GM12878 (cell line): ENCODE measurements at regions not wholly inside any gene's neighbourhood (a gene's known extent, or its start where the extent isn't known, plus 50 kb on each side); places are given as distances from the start of the nearest gene placed in this dataset.
A peak's percentile ranks its signal among the peaks of the same experiment; 100 is the strongest.

ENCODE experiments used
- ATAC-seq: fragments of 200-7000 bp; cut with Tn5 transposase; 3 replicates; pipeline ENCODE4 v1.9.1; 2020; ENCODE audit warnings: mild to moderate bottlenecking, moderate library complexity
- BruUV-seq: library from RNA; stranded (reverse); fragments of 400-500 nt; replicated peaks from 2 replicates; lab custom pipeline; 2021; lab: Mats Ljungman, UMichigan
- CTCF ChIA-PET: fragments of 300-600 bp; sonication (Branson Sonifier 250); formaldehyde crosslinking; extraction: SDS; loops from one replicate; lab custom pipeline; 2021; ENCODE audit warnings: inconsistent platforms; lab: Yijun Ruan, JAX
- POLR2A ChIA-PET: fragments of 350-600 bp; formaldehyde crosslinking; extraction: SDS; loops from one replicate; lab custom pipeline; 2021; ENCODE audit warnings: inconsistent platforms; lab: Charles Lee
- RAD21 ChIA-PET: fragments of 300-600 bp; sonication (Branson Sonifier 250); formaldehyde crosslinking; loops from one replicate; lab custom pipeline; 2023; ENCODE audit warnings: antibody characterized with exemption; ENCODE audit not compliant: unreplicated experiment; lab: Charles Lee
- SMC1A ChIA-PET: fragments of 300-600 bp; sonication (Branson Sonifier 250); formaldehyde crosslinking; loops from one replicate; lab custom pipeline; 2023; ENCODE audit not compliant: unreplicated experiment, uncharacterized antibody; lab: Charles Lee
- DNase-seq: peaks from one replicate; pipeline ENCODE4 v3.0.0-alpha.2; 2011; ENCODE audit warnings: low read depth, low spot score
- FAIRE-seq: peaks from 3 replicates; lab custom pipeline; 2011; peaks lifted over from hg19 to GRCh38; lab: Jason Lieb, UNC
- H2AFZ ChIP-seq: 2 replicates; pipeline ENCODE4 v1.6.0; 2011; ENCODE audit warnings: low read depth, low read length, control low read depth; ENCODE audit not compliant: control insufficient read depth
- H3K27ac ChIP-seq: 2 replicates; pipeline ENCODE4 v1.5.1; 2011; ENCODE audit warnings: control low read depth; ENCODE audit not compliant: control insufficient read depth, insufficient read depth
- H3K27me3 ChIP-seq, 2 experiments: replicated peaks in 1 of 2; 2 replicates each; pipeline versions ENCODE4 v1.6.0 to v1.6.1; 2011; ENCODE audit warnings: low read length in 1 of 2; ENCODE audit not compliant: control insufficient read depth in 2 of 2, insufficient read depth in 2 of 2
- H3K36me3 ChIP-seq, 2 experiments: 2 replicates each; pipeline ENCODE4 v1.5.1; 2011; ENCODE audit warnings: low read length in 1 of 2; ENCODE audit not compliant: control insufficient read depth in 2 of 2, insufficient read depth in 2 of 2
- H3K4me1 ChIP-seq: 2 replicates; pipeline ENCODE4 v1.6.1; 2011; ENCODE audit warnings: mild to moderate bottlenecking, low read length, moderate library complexity, mixed read lengths; ENCODE audit not compliant: control insufficient read depth, insufficient read depth
- H3K4me2 ChIP-seq: 2 replicates; pipeline ENCODE4 v1.6.0; 2011; ENCODE audit warnings: control low read depth; ENCODE audit not compliant: control insufficient read depth, insufficient read depth
- H3K4me3 ChIP-seq: fragments of 200-600 bp; sonication (generic); 2 replicates; pipeline ENCODE4 v1.5.1; 2016
- H3K79me2 ChIP-seq: 2 replicates; pipeline ENCODE4 v1.6.0; 2011; ENCODE audit warnings: low read length; ENCODE audit not compliant: control insufficient read depth, insufficient read depth
- H3K9ac ChIP-seq: 2 replicates; pipeline ENCODE4 v1.8.0; 2011; ENCODE audit warnings: low read length, control low read depth, mixed read lengths; ENCODE audit not compliant: control insufficient read depth, insufficient read depth
- H3K9me3 ChIP-seq: replicated peaks from 3 replicates; pipeline ENCODE4 v1.5.1; 2011; ENCODE audit warnings: mild to moderate bottlenecking, low read length; ENCODE audit not compliant: control insufficient read depth, insufficient read depth
- H4K20me1 ChIP-seq: 2 replicates; pipeline ENCODE4 v1.6.0; 2011; ENCODE audit not compliant: control insufficient read depth, insufficient read depth
- BHLHE40 ChIP-seq, 2 experiments: fragments of 450-650 bp in 1 of 2; IDR thresholded peaks; 2 replicates each; pipeline ENCODE4 v1.6.1; 2011 to 2017; ENCODE audit warnings: low read depth in 2 of 2, borderline replicate concordance in 1 of 2, improper control_type of control experiment in 1 of 2, low read length in 1 of 2, mild to moderate bottlenecking in 1 of 2
- CHD2 ChIP-seq: IDR thresholded peaks from 2 replicates; pipeline ENCODE4 v1.6.1; 2011; ENCODE audit warnings: low read depth, low read length, improper control_type of control experiment, borderline replicate concordance
- EED ChIP-seq: sonication (generic); IDR thresholded peaks from 2 replicates; pipeline ENCODE4 v1.6.1; 2016; ENCODE audit warnings: antibody characterized with exemption, low read depth
- ETV6 ChIP-seq, 2 experiments: fragments of 450-650 bp in 1 of 2; IDR thresholded peaks in 1 of 2; conservative IDR thresholded peaks in 1 of 2; 2 replicates each; pipeline ENCODE4 v1.6.1; 2014; ENCODE audit warnings: antibody characterized with exemption in 1 of 2, borderline replicate concordance in 1 of 2, low read depth in 1 of 2, mild to moderate bottlenecking in 1 of 2, moderate library complexity in 1 of 2
- EZH2 ChIP-seq: IDR thresholded peaks from 2 replicates; pipeline ENCODE4 v1.6.1; 2012; ENCODE audit warnings: low read depth, mild to moderate bottlenecking, control low read depth, inconsistent platforms, low read length, borderline replicate concordance; ENCODE audit not compliant: control insufficient read depth
- GABPA ChIP-seq: IDR thresholded peaks from 2 replicates; pipeline ENCODE4 v1.6.1; 2014; ENCODE audit warnings: antibody characterized with exemption, low read depth, mild to moderate bottlenecking, inconsistent platforms
- NBN ChIP-seq: fragments of 450-650 bp; IDR thresholded peaks from 2 replicates; pipeline ENCODE4 v1.6.1; 2016
- NFYB ChIP-seq: IDR thresholded peaks from 2 replicates; pipeline ENCODE4 v1.6.1; 2011; ENCODE audit warnings: low read depth, mild to moderate bottlenecking, low read length, improper control_type of control experiment, moderate library complexity; ENCODE audit not compliant: insufficient read depth
- RAD21 ChIP-seq: IDR thresholded peaks from 2 replicates; pipeline ENCODE4 v1.6.1; 2011; ENCODE audit warnings: mild to moderate bottlenecking, low read depth, low read length, moderate library complexity; ENCODE audit not compliant: insufficient read depth
- SIX5 ChIP-seq: IDR thresholded peaks from 2 replicates; pipeline ENCODE4 v1.6.1; 2011; ENCODE audit warnings: mild to moderate bottlenecking, low read depth, low read length, moderate library complexity; ENCODE audit not compliant: severe bottlenecking
- WRNIP1 ChIP-seq: IDR thresholded peaks from 2 replicates; pipeline ENCODE4 v1.6.1; 2011; ENCODE audit warnings: low read depth, low read length, improper control_type of control experiment, borderline replicate concordance
- ZNF217 ChIP-seq: fragments of 450-650 bp; IDR thresholded peaks from 2 replicates; pipeline ENCODE4 v1.6.1; 2017; ENCODE audit warnings: antibody characterized with exemption, mild to moderate bottlenecking
- ZNF384 ChIP-seq: IDR thresholded peaks from 2 replicates; pipeline ENCODE4 v1.6.1; 2012; ENCODE audit warnings: low read depth, mild to moderate bottlenecking, low read length, improper control_type of control experiment, borderline replicate concordance
- WGBS: methylation state at CpG from one replicate; pipeline ENCODE4 v1.1.6; 2016; ENCODE audit warnings: low lambda C conversion rate; ENCODE audit not compliant: insufficient replicate concordance, insufficient coverage; ENCODE audit errors: missing lambda C conversion rate; 5-methylcytosine and 5-hydroxymethylcytosine counted together
- in situ Hi-C: fragments of 300-500 bp; cut with MboI; formaldehyde crosslinking; loops from 9 replicates; pipeline ENCODE4 v1.14.3; 2018; ENCODE audit warnings: mixed read lengths
- intact Hi-C: fragments of 100-400 bp; cut with micrococcal nuclease; formaldehyde crosslinking; loops from one replicate; pipeline ENCODE4 v1.14.2; 2022; ENCODE audit not compliant: unreplicated experiment
- TF ChIP-seq, protein P1 (sequence below): fragments of 450-650 bp; IDR thresholded peaks from 2 replicates; pipeline ENCODE4 v1.6.1; 2017; ENCODE audit warnings: mild to moderate bottlenecking, low read depth, inconsistent platforms; ENCODE audit not compliant: poor library complexity, severe bottlenecking
- TF ChIP-seq, protein P2 (sequence below): fragments of 450-650 bp; IDR thresholded peaks from 2 replicates; pipeline ENCODE4 v1.6.1; 2017; ENCODE audit warnings: mild to moderate bottlenecking
- TF ChIP-seq, protein P3 (sequence below): IDR thresholded peaks from 2 replicates; pipeline ENCODE4 v1.6.1; 2011; ENCODE audit warnings: low read depth, mild to moderate bottlenecking, low read length, moderate library complexity, borderline replicate concordance; ENCODE audit errors: extremely low read depth
- TF ChIP-seq, protein P4 (sequence below): IDR thresholded peaks from 2 replicates; pipeline ENCODE4 v1.6.1; 2012; ENCODE audit warnings: low read length, inconsistent platforms

DNA sequence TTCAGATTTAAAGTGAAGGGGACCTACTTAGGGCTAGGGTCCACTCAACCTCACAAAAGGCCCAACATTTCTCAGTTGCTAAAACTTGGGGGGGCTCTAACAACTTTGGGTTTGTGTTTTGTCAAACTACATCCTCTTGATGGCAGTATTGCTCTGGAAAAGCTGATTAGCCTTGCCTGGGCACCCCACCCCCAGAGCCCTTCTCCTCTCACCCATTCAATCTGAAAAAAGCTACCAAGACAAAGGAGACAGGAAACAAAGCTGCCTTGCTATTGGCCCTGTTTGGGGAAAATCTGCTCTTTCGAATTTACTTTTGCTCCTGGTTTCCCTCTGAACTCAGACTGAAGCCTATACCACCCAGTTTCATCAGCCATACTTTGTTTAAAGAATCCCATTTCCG, 195.2 kb upstream of the STK26 start:
- SMC1A ChIA-PET: interaction anchor here (0.6 to 3.2 kb wide), 18 partner anchors 10 to 803 kb away, joined by 3 to 15 read pairs (median 4); partner anchors contain the start of genes RAP2C and STK26
- peak overlapping the region; percentile 72 for H3K27ac ChIP-seq
- DNase-seq: peak; percentile 70
- RAD21 ChIA-PET: interaction anchor here (0.7 to 2.9 kb wide), 24 partner anchors 9 to 1842 kb away, joined by 3 to 24 read pairs (median 5); partner anchors contain the start of gene RAP2C
- POLR2A ChIA-PET: interaction anchor here (0.8 to 1.8 kb wide), 7 partner anchors 9 to 662 kb away, joined by 3 to 8 read pairs (median 3); partner anchors contain the start of gene RAP2C
- WGBS: 41% methylated on average over 2 of the region's 2 CpGs
- H3K4me3 ChIP-seq: peak overlapping the region; percentile 28; the same call in 1 of the 2 replicates
- no peaks in the 10 kb centered on the region for H3K27me3 ChIP-seq
- no peak overlapping the region for H2AFZ ChIP-seq
- H3K9me3 ChIP-seq: no peaks in the 10 kb centered on the region
- FAIRE-seq: no peak
- CTCF ChIA-PET: interaction anchor here (0.5 to 3.9 kb wide), 31 partner anchors 9 to 1843 kb away, joined by 3 to 40 read pairs (median 6); partner anchors contain the start of genes RAP2C and STK26
- H3K4me2 ChIP-seq: peak overlapping the region; percentile 52
- no TSS peak for BruUV-seq
- H3K36me3 ChIP-seq: no peaks in the 10 kb centered on the region
- intact Hi-C loops: loop anchor here (5.0 kb wide), 1 partner anchor 1344 kb away; no protein-coding TSS in a partner anchor
- ATAC-seq: peak; percentile 70
- in situ Hi-C loops: no loop called here
- peaks cover 43% of the 10 kb centered on the region for H3K79me2 ChIP-seq
- no peaks in the 10 kb centered on the region for H4K20me1 ChIP-seq
- H3K9ac ChIP-seq: no peak overlapping the region; the same call in 1 of the 2 replicates
- peaks cover 4% of the 10 kb centered on the region; the same call in 1 of the 2 replicates for H3K4me1 ChIP-seq
- peak; percentile 75 for TF ChIP-seq RAD21
- no peak for TF ChIP-seq NBN
- TF ChIP-seq, protein P1, sequence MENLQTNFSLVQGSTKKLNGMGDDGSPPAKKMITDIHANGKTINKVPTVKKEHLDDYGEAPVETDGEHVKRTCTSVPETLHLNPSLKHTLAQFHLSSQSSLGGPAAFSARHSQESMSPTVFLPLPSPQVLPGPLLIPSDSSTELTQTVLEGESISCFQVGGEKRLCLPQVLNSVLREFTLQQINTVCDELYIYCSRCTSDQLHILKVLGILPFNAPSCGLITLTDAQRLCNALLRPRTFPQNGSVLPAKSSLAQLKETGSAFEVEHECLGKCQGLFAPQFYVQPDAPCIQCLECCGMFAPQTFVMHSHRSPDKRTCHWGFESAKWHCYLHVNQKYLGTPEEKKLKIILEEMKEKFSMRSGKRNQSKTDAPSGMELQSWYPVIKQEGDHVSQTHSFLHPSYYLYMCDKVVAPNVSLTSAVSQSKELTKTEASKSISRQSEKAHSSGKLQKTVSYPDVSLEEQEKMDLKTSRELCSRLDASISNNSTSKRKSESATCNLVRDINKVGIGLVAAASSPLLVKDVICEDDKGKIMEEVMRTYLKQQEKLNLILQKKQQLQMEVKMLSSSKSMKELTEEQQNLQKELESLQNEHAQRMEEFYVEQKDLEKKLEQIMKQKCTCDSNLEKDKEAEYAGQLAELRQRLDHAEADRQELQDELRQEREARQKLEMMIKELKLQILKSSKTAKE: no peak
- TF ChIP-seq CHD2: peak; percentile 76; the same call in 1 of the 2 replicates
- 0 out of 2 replicates have a peak, but pooled peaks have one; percentile 52 for TF ChIP-seq WRNIP1
- TF ChIP-seq, protein P2, sequence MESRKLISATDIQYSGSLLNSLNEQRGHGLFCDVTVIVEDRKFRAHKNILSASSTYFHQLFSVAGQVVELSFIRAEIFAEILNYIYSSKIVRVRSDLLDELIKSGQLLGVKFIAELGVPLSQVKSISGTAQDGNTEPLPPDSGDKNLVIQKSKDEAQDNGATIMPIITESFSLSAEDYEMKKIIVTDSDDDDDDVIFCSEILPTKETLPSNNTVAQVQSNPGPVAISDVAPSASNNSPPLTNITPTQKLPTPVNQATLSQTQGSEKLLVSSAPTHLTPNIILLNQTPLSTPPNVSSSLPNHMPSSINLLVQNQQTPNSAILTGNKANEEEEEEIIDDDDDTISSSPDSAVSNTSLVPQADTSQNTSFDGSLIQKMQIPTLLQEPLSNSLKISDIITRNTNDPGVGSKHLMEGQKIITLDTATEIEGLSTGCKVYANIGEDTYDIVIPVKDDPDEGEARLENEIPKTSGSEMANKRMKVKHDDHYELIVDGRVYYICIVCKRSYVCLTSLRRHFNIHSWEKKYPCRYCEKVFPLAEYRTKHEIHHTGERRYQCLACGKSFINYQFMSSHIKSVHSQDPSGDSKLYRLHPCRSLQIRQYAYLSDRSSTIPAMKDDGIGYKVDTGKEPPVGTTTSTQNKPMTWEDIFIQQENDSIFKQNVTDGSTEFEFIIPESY: no peak
- TF ChIP-seq, protein P3, sequence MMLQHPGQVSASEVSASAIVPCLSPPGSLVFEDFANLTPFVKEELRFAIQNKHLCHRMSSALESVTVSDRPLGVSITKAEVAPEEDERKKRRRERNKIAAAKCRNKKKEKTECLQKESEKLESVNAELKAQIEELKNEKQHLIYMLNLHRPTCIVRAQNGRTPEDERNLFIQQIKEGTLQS: no peak
- TF ChIP-seq SIX5: no peak
- TF ChIP-seq ETV6 (conservative IDR thresholded peaks at IDR 0.05 in 1 of 2, IDR thresholded peaks at IDR 0.05 in 1 of 2; ENCODE audit: borderline replicate concordance in 1 of 2, low read depth in 1 of 2): 0 out of 4 replicates have a peak, but pooled peaks of 1 of the 2 experiments have one; percentile 14
- TF ChIP-seq, protein P4, sequence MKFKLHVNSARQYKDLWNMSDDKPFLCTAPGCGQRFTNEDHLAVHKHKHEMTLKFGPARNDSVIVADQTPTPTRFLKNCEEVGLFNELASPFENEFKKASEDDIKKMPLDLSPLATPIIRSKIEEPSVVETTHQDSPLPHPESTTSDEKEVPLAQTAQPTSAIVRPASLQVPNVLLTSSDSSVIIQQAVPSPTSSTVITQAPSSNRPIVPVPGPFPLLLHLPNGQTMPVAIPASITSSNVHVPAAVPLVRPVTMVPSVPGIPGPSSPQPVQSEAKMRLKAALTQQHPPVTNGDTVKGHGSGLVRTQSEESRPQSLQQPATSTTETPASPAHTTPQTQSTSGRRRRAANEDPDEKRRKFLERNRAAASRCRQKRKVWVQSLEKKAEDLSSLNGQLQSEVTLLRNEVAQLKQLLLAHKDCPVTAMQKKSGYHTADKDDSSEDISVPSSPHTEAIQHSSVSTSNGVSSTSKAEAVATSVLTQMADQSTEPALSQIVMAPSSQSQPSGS: peak; percentile 45; the same call in 1 of the 2 replicates
- no peak for TF ChIP-seq GABPA
- TF ChIP-seq NFYB: peak; percentile 55
- TF ChIP-seq ZNF217: no peak
- 0 out of 4 replicates have a peak, but pooled peaks of 1 of the 2 experiments have one; percentile 31 for TF ChIP-seq BHLHE40 (IDR thresholded peaks at IDR 0.05; ENCODE audit: borderline replicate concordance in 1 of 2, low read depth in 2 of 2, low read length in 1 of 2)
- TF ChIP-seq EED: peak; percentile 32; the same call in 1 of the 2 replicates
- no peak for TF ChIP-seq EZH2
- peak; percentile 88 for TF ChIP-seq ZNF384
